IPS-20b (cell line): ENCODE measurements at regions not wholly inside any gene's neighbourhood (a gene's known extent, or its start where the extent isn't known, plus 50 kb on each side); places are given as distances from the start of the nearest gene placed in this dataset.
"Not testable (repeated sequence)": the region's sequence is repeated elsewhere in the genome, so short reads cannot be mapped to it uniquely, and the experiment has no call there.

Experiments used
- H3K27ac ChIP-seq: one replicate; pipeline ENCODE4 v1.5.1; 2013; ENCODE audit warnings: low read length
- H3K27me3 ChIP-seq: 2 replicates; pipeline ENCODE4 v1.6.1; 2013; ENCODE audit warnings: mild to moderate bottlenecking, low read length, inconsistent platforms; ENCODE audit not compliant: insufficient read depth
- H3K36me3 ChIP-seq: 2 replicates; pipeline ENCODE4 v1.6.1; 2013; ENCODE audit warnings: low read depth, mild to moderate bottlenecking, inconsistent platforms, low read length, moderate library complexity; ENCODE audit not compliant: insufficient read depth
- H3K4me1 ChIP-seq: 2 replicates; pipeline ENCODE4 v1.6.1; 2013; ENCODE audit warnings: mild to moderate bottlenecking, control low read depth, inconsistent platforms, low read length, moderate library complexity; ENCODE audit not compliant: insufficient read depth
- H3K4me3 ChIP-seq: 2 replicates; pipeline ENCODE4 v1.5.1; 2013; ENCODE audit warnings: mild to moderate bottlenecking, low read length, inconsistent platforms
- H3K9ac ChIP-seq: 2 replicates; pipeline ENCODE4 v1.6.1; 2013; ENCODE audit warnings: low read depth, mild to moderate bottlenecking, inconsistent platforms, low read length, moderate library complexity
- H3K9me3 ChIP-seq: 2 replicates; pipeline ENCODE4 v1.6.1; 2013; ENCODE audit warnings: mild to moderate bottlenecking, low read depth, low read length, inconsistent platforms; ENCODE audit not compliant: insufficient read depth

DNA sequence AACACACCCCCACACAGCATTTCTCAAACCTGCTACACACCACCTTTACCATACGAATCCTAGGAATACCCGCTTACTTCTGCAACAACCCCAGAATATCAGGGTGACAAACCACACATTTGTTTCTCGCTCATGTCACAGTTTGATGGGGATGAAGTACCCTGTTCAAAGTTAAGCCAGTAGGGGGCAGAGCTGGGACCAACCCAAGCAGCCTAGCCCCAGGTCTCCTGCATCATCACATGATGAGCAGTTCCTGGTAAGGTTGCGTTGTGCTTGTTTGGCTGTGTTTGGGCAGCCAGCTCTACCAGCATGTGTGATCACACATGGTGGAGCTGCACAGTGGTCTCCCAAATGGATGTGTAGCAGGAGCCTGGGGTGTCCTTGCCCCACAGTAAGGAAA, 103.6 kb upstream of the C16orf82 start:
- Histone ChIP-seq H3K4me1 (no peaks in the 10 kb centered on the region), H3K27me3 (no peaks in the 10 kb centered on the region), H3K9me3 (no peaks in the 10 kb centered on the region), H3K36me3 (no peaks in the 10 kb centered on the region), H3K27ac (no peak overlapping the region), H3K4me3 (no peak overlapping the region), H3K9ac (no peak overlapping the region)

GRCh38 chr16:26969589-26970231, 97.0 kb upstream of the C16orf82 start:
- Histone ChIP-seq H3K9me3 (no peaks in the 10 kb centered on the region), H3K36me3 (no peaks in the 10 kb centered on the region), H3K4me1 (no peaks in the 10 kb centered on the region), H3K4me3 (no peak overlapping the region), H3K9ac (no peak overlapping the region), H3K27me3 (no peaks in the 10 kb centered on the region), H3K27ac (no peak overlapping the region)

- H3K4me1 ChIP-seq, result no peaks in the 10 kb centered on the region
- H3K9me3 ChIP-seq, result no peaks in the 10 kb centered on the region
- no peak overlapping the region for H3K27ac ChIP-seq
- H3K27me3 ChIP-seq, result no peaks in the 10 kb centered on the region
- H3K4me3 ChIP-seq, result no peak overlapping the region
- H3K36me3 ChIP-seq, result no peaks in the 10 kb centered on the region
- H3K9ac ChIP-seq, result no peak overlapping the region
Observed at GRCh38 chr16:26970292-26970691, 96.4 kb upstream of the C16orf82 start.

DNA sequence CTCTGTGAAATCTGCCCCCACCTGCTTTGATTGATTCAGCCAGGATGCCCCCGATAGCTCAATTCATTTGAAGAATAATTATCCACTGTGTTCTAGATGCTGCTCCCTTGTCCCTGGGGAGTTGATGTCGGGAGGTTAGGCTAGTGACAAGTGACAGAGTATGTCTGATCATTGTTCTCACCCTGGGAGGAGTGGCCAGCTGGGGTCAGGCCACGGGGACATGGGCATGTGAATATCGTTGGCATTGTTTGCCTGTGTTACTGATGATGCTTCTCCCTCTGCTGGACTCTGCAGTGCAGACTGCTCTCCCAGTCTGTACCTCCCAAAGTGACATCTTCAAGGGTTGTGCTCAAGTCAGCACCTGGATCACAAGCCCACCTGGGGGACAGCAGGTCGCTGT, 89.9 kb upstream of the C16orf82 start:
- H3K27ac ChIP-seq, result no peak overlapping the region
- H3K27me3 ChIP-seq, result no peaks in the 10 kb centered on the region
- no peaks in the 10 kb centered on the region for H3K9me3 ChIP-seq
- no peak overlapping the region for H3K9ac ChIP-seq
- no peaks in the 10 kb centered on the region for H3K36me3 ChIP-seq
- H3K4me3 ChIP-seq, result no peak overlapping the region
- no peaks in the 10 kb centered on the region for H3K4me1 ChIP-seq

DNA sequence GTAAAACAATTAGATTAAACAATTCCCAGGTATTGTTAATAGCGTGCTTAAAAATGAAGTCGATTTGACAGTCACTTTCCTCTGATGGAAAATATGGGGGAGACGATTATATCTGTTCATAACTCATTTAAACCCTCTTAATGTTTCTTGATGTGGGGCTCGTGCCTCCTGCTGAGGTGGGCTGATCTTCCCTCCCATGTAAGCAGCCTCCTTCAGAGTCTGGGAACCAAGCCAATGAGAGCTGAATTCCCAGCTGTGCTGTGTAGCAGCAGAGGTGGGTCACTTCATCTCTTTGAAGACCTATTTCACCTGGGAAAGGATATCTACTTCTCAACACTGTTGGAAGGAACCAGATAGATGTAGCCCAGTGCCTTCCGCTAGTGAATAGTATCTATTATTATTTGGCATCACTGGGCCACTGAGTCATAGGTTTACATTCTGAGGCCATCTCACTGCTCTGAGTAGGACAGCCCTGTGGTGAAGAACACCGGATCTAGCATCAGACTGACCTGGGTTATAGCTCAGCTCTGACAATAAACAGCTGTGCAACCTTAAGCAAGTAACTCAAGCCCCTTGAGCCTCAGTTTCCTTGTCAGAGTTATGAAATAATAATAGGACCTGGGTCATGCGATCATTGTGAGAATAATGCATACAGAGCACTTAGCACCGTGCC, 85.3 kb upstream of the C16orf82 start:
- no peaks in the 10 kb centered on the region for H3K36me3 ChIP-seq
- peaks cover 9% of the 10 kb centered on the region; the same call in 1 of the 2 replicates for H3K9me3 ChIP-seq
- no peak overlapping the region for H3K27ac ChIP-seq
- H3K27me3 ChIP-seq, result no peaks in the 10 kb centered on the region
- H3K4me1 ChIP-seq, result peaks cover 7% of the 10 kb centered on the region; the same call in 1 of the 2 replicates
- no peak overlapping the region for H3K4me3 ChIP-seq
- H3K9ac ChIP-seq, result no peak overlapping the region

- Histone ChIP-seq H3K4me1 (peaks cover 14% of the 10 kb centered on the region; the same call in 1 of the 2 replicates), H3K9me3 (peaks cover 9% of the 10 kb centered on the region; the same call in 1 of the 2 replicates), H3K4me3 (no peak overlapping the region), H3K9ac (no peak overlapping the region), H3K36me3 (no peaks in the 10 kb centered on the region), H3K27ac (no peak overlapping the region), H3K27me3 (no peaks in the 10 kb centered on the region)
Observed at GRCh38 chr16:26982422-26982821, 84.3 kb upstream of the C16orf82 start.

DNA sequence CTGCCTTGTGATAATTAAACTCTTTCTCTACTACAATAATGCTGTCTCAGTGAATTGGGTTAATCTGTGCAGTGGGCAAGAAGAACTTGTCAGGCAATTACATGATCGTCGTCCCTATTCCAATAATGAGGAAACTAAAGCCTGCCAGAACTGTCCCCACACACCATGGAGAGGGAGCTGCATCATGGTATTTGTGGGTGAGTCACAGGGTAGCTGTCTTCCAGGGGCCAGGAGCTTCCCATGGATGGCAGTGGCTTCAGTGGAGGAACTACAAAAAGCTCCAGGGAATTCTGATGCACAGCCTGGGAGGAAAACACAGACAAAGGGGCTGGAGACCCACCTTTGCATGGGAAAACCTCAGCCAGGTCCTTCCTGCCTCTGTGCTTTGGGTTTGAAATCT, 83.3 kb upstream of the C16orf82 start:
- H3K4me3 ChIP-seq, result no peak overlapping the region
- no peak overlapping the region for H3K9ac ChIP-seq
- H3K27me3 ChIP-seq, result no peaks in the 10 kb centered on the region
- H3K27ac ChIP-seq, result no peak overlapping the region
- no peaks in the 10 kb centered on the region for H3K36me3 ChIP-seq
- H3K4me1 ChIP-seq, result peaks cover 17% of the 10 kb centered on the region; the same call in 1 of the 2 replicates
- peaks cover 9% of the 10 kb centered on the region; the same call in 1 of the 2 replicates for H3K9me3 ChIP-seq

DNA sequence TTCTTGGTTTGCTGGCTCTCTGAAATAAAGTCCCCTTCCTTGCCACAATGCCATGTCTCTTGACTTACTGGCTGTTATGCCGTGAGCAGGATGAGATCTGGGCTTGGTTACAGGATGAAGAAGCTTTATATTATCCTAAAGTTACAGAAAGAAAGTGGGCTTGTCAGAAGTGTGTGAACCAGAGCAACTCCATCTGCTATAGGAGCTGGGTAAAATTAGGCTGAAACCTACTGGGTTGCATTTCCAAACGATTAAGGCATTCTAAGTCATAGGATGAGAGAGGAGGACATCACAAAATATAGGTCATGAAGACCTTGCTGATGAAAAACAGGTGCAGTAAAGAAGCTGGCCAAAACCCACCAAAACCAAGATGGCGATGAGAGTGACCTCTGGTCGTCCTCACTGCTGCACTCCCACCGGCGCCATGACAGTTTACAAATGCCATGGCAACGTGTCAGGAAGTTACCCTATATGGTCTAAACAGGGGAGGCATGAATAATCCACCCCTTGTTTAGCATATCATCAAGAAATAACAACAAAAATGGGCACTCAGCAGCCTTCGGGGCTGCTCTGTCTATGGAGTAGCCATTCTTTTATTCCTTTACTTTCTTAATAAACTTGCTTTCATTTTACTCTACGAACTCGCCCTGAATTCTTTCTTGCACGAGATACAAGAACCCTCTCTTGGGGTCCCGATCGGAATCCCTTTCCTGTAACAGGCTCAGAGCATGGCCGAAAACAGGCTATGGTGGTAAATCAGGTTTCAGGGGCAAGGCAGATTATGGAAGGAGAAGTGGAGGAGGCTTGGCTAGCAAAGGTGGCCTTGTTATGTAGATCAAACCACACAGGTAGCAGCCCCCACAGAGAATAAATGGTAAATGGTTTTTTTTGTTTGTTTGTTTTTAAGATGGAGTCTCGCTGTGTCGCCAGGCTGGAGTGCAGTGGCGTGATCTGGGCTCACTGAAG, 81.3 kb upstream of the C16orf82 start:
- peak overlapping the region; percentile 97 for H3K27ac ChIP-seq
- H3K9me3 ChIP-seq, result peaks cover 9% of the 10 kb centered on the region; the same call in 1 of the 2 replicates
- H3K4me1 ChIP-seq, result peaks cover 17% of the 10 kb centered on the region; the same call in 1 of the 2 replicates
- peak overlapping the region; percentile 46; the same call in 1 of the 2 replicates for H3K4me3 ChIP-seq
- H3K36me3 ChIP-seq, result no peaks in the 10 kb centered on the region
- H3K9ac ChIP-seq, result peak overlapping the region; percentile 80; the same call in 1 of the 2 replicates
- H3K27me3 ChIP-seq, result no peaks in the 10 kb centered on the region

DNA sequence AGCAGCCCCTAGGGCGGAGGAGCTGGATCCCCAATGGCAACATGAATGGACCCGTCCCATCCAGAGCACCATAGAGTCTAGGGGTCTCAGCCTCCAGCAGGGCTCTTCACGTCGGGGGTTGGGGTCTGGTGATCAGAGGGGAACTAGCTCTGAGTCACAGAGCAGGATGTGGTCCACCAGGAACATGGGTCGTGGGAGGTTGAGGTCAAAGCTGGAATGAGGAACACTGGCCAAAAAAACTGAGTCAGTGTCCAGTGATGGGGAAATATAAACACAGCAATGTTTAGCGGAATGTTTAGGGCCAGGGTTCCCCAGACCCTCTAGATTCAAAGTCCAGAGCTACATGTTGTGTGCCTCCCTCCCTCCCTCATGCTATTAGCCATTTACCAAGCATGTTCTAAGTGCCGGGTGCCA, 79.1 kb upstream of the C16orf82 start:
- H3K27ac ChIP-seq, result peak overlapping the region; percentile 31

DNA sequence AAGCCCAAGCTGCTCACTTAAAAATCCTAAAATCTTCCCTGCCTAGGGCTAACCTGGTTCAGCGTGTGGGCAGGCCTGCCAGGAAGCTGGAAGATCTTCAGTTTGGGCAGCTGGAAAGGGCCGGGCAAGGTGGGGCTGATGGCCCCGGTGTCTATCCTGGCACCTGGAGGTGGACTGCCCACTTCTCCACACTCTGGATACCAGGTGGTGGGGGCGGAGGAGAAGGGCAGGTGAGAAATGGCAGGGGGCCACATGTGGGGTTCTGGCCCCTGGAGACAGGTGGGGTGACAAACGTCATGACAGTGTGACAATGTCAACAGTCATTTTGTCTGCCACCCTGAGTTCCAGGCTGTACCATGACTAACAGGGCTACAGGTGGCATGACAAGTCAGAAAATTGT, 78.5 kb upstream of the C16orf82 start:
- H3K9ac ChIP-seq, result no peak overlapping the region
- H3K4me3 ChIP-seq, result no peak overlapping the region
- H3K9me3 ChIP-seq, result peaks cover 4% of the 10 kb centered on the region; the same call in 1 of the 2 replicates
- no peaks in the 10 kb centered on the region for H3K27me3 ChIP-seq
- H3K36me3 ChIP-seq, result no peaks in the 10 kb centered on the region
- no peak overlapping the region for H3K27ac ChIP-seq
- H3K4me1 ChIP-seq, result peaks cover 17% of the 10 kb centered on the region; the same call in 1 of the 2 replicates

More for the DNA sequence above, 79.1 kb upstream of the C16orf82 start:
- H3K9ac ChIP-seq, result peak overlapping the region; percentile 80; the same call in 1 of the 2 replicates
- H3K36me3 ChIP-seq, result no peaks in the 10 kb centered on the region
- no peak overlapping the region for H3K4me3 ChIP-seq
- H3K4me1 ChIP-seq, result peaks cover 17% of the 10 kb centered on the region; the same call in 1 of the 2 replicates
- H3K27me3 ChIP-seq, result no peaks in the 10 kb centered on the region
- H3K9me3 ChIP-seq, result peaks cover 9% of the 10 kb centered on the region; the same call in 1 of the 2 replicates

GRCh38 chr16:26990384-26991120, 76.2 kb upstream of the C16orf82 start:
- not testable (repeated sequence) for H3K27me3 ChIP-seq

More at GRCh38 chr16:26990384-26991120, 76.2 kb upstream of the C16orf82 start:
- H3K36me3 ChIP-seq, H3K9ac ChIP-seq, H3K4me3 ChIP-seq, H3K9me3 ChIP-seq, H3K27ac ChIP-seq: not testable (repeated sequence)
- H3K4me1 ChIP-seq, result peaks cover 11% of the 10 kb centered on the region; the same call in 1 of the 2 replicates
